H1 (cell line): ENCODE measurements at regions not wholly inside any gene's neighbourhood (a gene's known extent, or its start where the extent isn't known, plus 50 kb on each side); places are given as distances from the start of the nearest gene placed in this dataset.

Source experiments
- CTCF ChIA-PET: fragments of 300-600 bp; sonication (Branson Sonifier 250); formaldehyde crosslinking; loops from one replicate; lab custom pipeline; 2021; ENCODE audit not compliant: partially characterized antibody; lab: Charles Lee
- POLR2A ChIA-PET: fragments of 300-600 bp; sonication (Branson Sonifier 250); formaldehyde crosslinking; loops from one replicate; lab custom pipeline; 2021; ENCODE audit warnings: inconsistent platforms; ENCODE audit not compliant: partially characterized antibody; lab: Charles Lee
- DNase-seq, 2 experiments: peaks; one replicate each; pipeline versions ENCODE4 v3.0.0 to v3.0.0-alpha.2; 2010 to 2022; ENCODE audit warnings: low spot score in 2 of 2, low read depth in 1 of 2, mixed read lengths in 1 of 2
- FAIRE-seq: peaks from 2 replicates; lab custom pipeline; 2011; peaks lifted over from hg19 to GRCh38; lab: Jason Lieb, UNC
- H2AFZ ChIP-seq: 2 replicates; pipeline ENCODE4 v1.8.1; 2012; ENCODE audit warnings: low read length, inconsistent platforms
- H2AK5ac ChIP-seq: 2 replicates; pipeline ENCODE4 v1.6.1; 2013; ENCODE audit warnings: low read depth, low read length
- H2BK120ac ChIP-seq: replicated peaks from 2 replicates; pipeline ENCODE3; 2013; ENCODE audit warnings: low read depth, low read length, inconsistent platforms
- H2BK12ac ChIP-seq: 2 replicates; pipeline ENCODE4 v1.6.1; 2013; ENCODE audit warnings: low read depth, low read length
- H2BK15ac ChIP-seq: 2 replicates; pipeline ENCODE4 v1.6.1; 2013; ENCODE audit warnings: low read length
- H2BK20ac ChIP-seq: 2 replicates; pipeline ENCODE4 v1.6.1; 2013; ENCODE audit warnings: low read length
- H2BK5ac ChIP-seq: 2 replicates; pipeline ENCODE4 v1.6.1; 2013; ENCODE audit warnings: low read depth, low read length
- H3K14ac ChIP-seq: 2 replicates; pipeline ENCODE4 v1.6.1; 2013; ENCODE audit warnings: inconsistent platforms; ENCODE audit not compliant: insufficient read length
- H3K18ac ChIP-seq: 2 replicates; pipeline ENCODE4 v1.6.1; 2013; ENCODE audit warnings: low read length; ENCODE audit errors: extremely low read depth
- H3K23ac ChIP-seq: 2 replicates; pipeline ENCODE4 v1.6.1; 2013; ENCODE audit warnings: inconsistent platforms; ENCODE audit not compliant: insufficient read length
- H3K23me2 ChIP-seq: 2 replicates; pipeline ENCODE4 v1.6.1; 2013; ENCODE audit warnings: low read depth, low read length
- H3K27ac ChIP-seq: 2 replicates; pipeline ENCODE4 v1.6.1; 2011; ENCODE audit warnings: low read depth, low read length, inconsistent platforms
- H3K27me3 ChIP-seq, 4 experiments: replicated peaks in 1 of 4; 1 replicate in 1 of 4; 2 replicates in 3 of 4; pipeline versions ENCODE4 v1.6.1 to v1.8.1; 2011 to 2013; ENCODE audit warnings: low read length in 3 of 4, mild to moderate bottlenecking in 3 of 4, inconsistent platforms in 2 of 4, mixed read lengths in 2 of 4, moderate library complexity in 1 of 4; ENCODE audit not compliant: control insufficient read depth in 3 of 4, insufficient read depth in 3 of 4; ENCODE audit errors: extremely low read depth in 1 of 4
- H3K36me3 ChIP-seq, 4 experiments: 2 replicates each; pipeline versions ENCODE4 v1.6.1 to v1.8.1; 2011 to 2013; ENCODE audit warnings: mild to moderate bottlenecking in 4 of 4, low read length in 3 of 4, moderate library complexity in 2 of 4, control low read depth in 1 of 4, inconsistent platforms in 1 of 4; ENCODE audit not compliant: insufficient read depth in 4 of 4, control insufficient read depth in 2 of 4
- H3K4ac ChIP-seq: replicated peaks from 2 replicates; pipeline ENCODE3; 2013; ENCODE audit warnings: low read length, low read depth, mixed read lengths, inconsistent platforms; ENCODE audit not compliant: insufficient read length
- H3K4me1 ChIP-seq, 4 experiments: replicated peaks in 1 of 4; 1 replicate in 1 of 4; 2 replicates in 3 of 4; pipeline versions ENCODE4 v1.6.1 to v1.8.1; 2011 to 2013; ENCODE audit warnings: low read length in 3 of 4, inconsistent platforms in 2 of 4, mixed read lengths in 1 of 4; ENCODE audit not compliant: insufficient read depth in 4 of 4, control insufficient read depth in 3 of 4
- H3K4me2 ChIP-seq, 2 experiments: 2 replicates each; pipeline versions ENCODE4 v1.6.1 to v1.8.1; 2011 to 2013; ENCODE audit warnings: low read depth in 2 of 2, low read length in 2 of 2, control low read depth in 1 of 2, inconsistent platforms in 1 of 2, mild to moderate bottlenecking in 1 of 2; ENCODE audit not compliant: insufficient read depth in 1 of 2
- H3K4me3 ChIP-seq, 4 experiments: fragments of 200-600, 300-600 bp in 1 of 4; sonication (generic), shearing (Covaris generic), sonication (Bioruptor Twin) in 1 of 4; 2 replicates each; pipeline versions ENCODE4 v1.5.1 to v1.8.1; 2011 to 2016; ENCODE audit warnings: low read length in 4 of 4, low read depth in 3 of 4, control low read depth in 2 of 4, inconsistent platforms in 2 of 4, mild to moderate bottlenecking in 2 of 4, mixed read lengths in 1 of 4, moderate library complexity in 1 of 4; ENCODE audit not compliant: insufficient read depth in 2 of 4; ENCODE audit errors: extremely low read depth in 1 of 4
- H3K56ac ChIP-seq: replicated peaks from 2 replicates; pipeline ENCODE3; 2013; ENCODE audit warnings: low read depth, mild to moderate bottlenecking, mixed read lengths, low read length, inconsistent platforms; ENCODE audit not compliant: insufficient read length
- H3K79me1 ChIP-seq: 2 replicates; pipeline ENCODE4 v1.6.1; 2013; ENCODE audit warnings: low read depth, low read length, control low read depth
- H3K79me2 ChIP-seq, 2 experiments: 2 replicates each; pipeline versions ENCODE4 v1.6.1 to v1.8.1; 2012 to 2013; ENCODE audit warnings: low read length in 2 of 2, mild to moderate bottlenecking in 2 of 2, inconsistent platforms in 1 of 2; ENCODE audit not compliant: insufficient read depth in 2 of 2, control insufficient read depth in 1 of 2
- H3K9ac ChIP-seq, 4 experiments: replicated peaks in 1 of 4; 1 replicate in 1 of 4; 2 replicates in 3 of 4; pipeline versions ENCODE4 v1.6.1 to v1.8.1; 2011 to 2013; ENCODE audit warnings: low read depth in 3 of 4, low read length in 3 of 4, control low read depth in 2 of 4, mild to moderate bottlenecking in 2 of 4, moderate library complexity in 2 of 4, inconsistent platforms in 1 of 4; ENCODE audit errors: extremely low read depth in 1 of 4
- H3K9me3 ChIP-seq, 2 experiments: 2 replicates each; pipeline versions ENCODE4 v1.6.1 to v1.8.1; 2012 to 2013; ENCODE audit warnings: mild to moderate bottlenecking in 2 of 2, moderate library complexity in 2 of 2, control low read depth in 1 of 2, inconsistent platforms in 1 of 2, low read depth in 1 of 2, low read length in 1 of 2, mixed read lengths in 1 of 2; ENCODE audit not compliant: insufficient read depth in 2 of 2
- H4K20me1 ChIP-seq, 2 experiments: replicated peaks in 1 of 2; 2 replicates each; pipeline versions ENCODE3 to v1.8.1; 2011 to 2013; ENCODE audit warnings: inconsistent platforms in 2 of 2, low read length in 2 of 2, mild to moderate bottlenecking in 1 of 2; ENCODE audit not compliant: insufficient read depth in 2 of 2, control insufficient read depth in 1 of 2
- H4K5ac ChIP-seq: 2 replicates; pipeline ENCODE4 v1.6.1; 2013; ENCODE audit warnings: low read length, low read depth, mixed read lengths, inconsistent platforms; ENCODE audit not compliant: insufficient read length
- H4K8ac ChIP-seq: 2 replicates; pipeline ENCODE4 v1.8.0; 2013; ENCODE audit warnings: mild to moderate bottlenecking, moderate library complexity, low read length, inconsistent platforms; ENCODE audit not compliant: insufficient read depth; ENCODE audit errors: extremely low read depth
- H4K91ac ChIP-seq: replicated peaks from 2 replicates; pipeline ENCODE3; 2013; ENCODE audit warnings: low read length, mixed read lengths, inconsistent platforms; ENCODE audit not compliant: insufficient read length
- ASH2L ChIP-seq: fragments of 200-600, 300-600 bp; sonication (generic); IDR thresholded peaks from one replicate; pipeline ENCODE4 v1.7.1; 2017; ENCODE audit warnings: low read length
- ATF2 ChIP-seq: IDR thresholded peaks from 2 replicates; pipeline ENCODE4 v1.6.1; 2012; ENCODE audit warnings: low read length, inconsistent platforms
- CBX5 ChIP-seq: fragments of 300-800, 300-1000 bp; sonication (generic); IDR thresholded peaks from 2 replicates; pipeline ENCODE4 v1.7.1; 2016; ENCODE audit warnings: antibody characterized with exemption, low read length, low read depth
- CHD1 ChIP-seq: IDR thresholded peaks from 2 replicates; pipeline ENCODE4 v1.6.1; 2012; ENCODE audit warnings: low read depth, low read length, improper control_type of control experiment
- CTBP2 ChIP-seq: IDR thresholded peaks from 2 replicates; pipeline ENCODE4 v1.7.0; 2011; ENCODE audit warnings: borderline replicate concordance, mild to moderate bottlenecking, moderate library complexity, mixed read lengths, low read length; ENCODE audit not compliant: insufficient read depth, insufficient read length
- E2F6 ChIP-seq: IDR thresholded peaks from 2 replicates; pipeline ENCODE4 v1.6.1; 2012; ENCODE audit warnings: inconsistent platforms
- EZH2 ChIP-seq: fragments of 200-600 bp; sonication (generic); IDR thresholded peaks from 2 replicates; pipeline ENCODE4 v1.7.1; 2012; ENCODE audit warnings: low read depth, mild to moderate bottlenecking, moderate library complexity, low read length, inconsistent platforms; ENCODE audit not compliant: severe bottlenecking
- GABPA ChIP-seq: IDR thresholded peaks from 2 replicates; pipeline ENCODE4 v1.6.1; 2011; ENCODE audit warnings: mild to moderate bottlenecking, low read length, moderate library complexity, borderline replicate concordance; ENCODE audit not compliant: insufficient read depth
- HDAC6 ChIP-seq: IDR thresholded peaks from one replicate; pipeline ENCODE4 v1.7.1; 2012; ENCODE audit warnings: low read depth, mild to moderate bottlenecking, inconsistent platforms, low read length, moderate library complexity
- MAFK ChIP-seq: IDR thresholded peaks from 2 replicates; pipeline ENCODE4 v1.6.1; 2012; ENCODE audit warnings: low read depth, mild to moderate bottlenecking, improper control_type of control experiment, low read length
- SP1 ChIP-seq: IDR thresholded peaks from 2 replicates; pipeline ENCODE4 v1.6.1; 2011; ENCODE audit warnings: low read depth, low read length
- SP2 ChIP-seq: IDR thresholded peaks from 2 replicates; pipeline ENCODE4 v1.6.1; 2012; ENCODE audit warnings: mild to moderate bottlenecking, low read length, inconsistent platforms
- TBP ChIP-seq: IDR thresholded peaks from 2 replicates; pipeline ENCODE4 v1.6.1; 2011; ENCODE audit warnings: low read depth, low read length, improper control_type of control experiment
- WGBS, 2 experiments: shearing (Covaris generic) in 1 of 2; methylation state at CpG; one replicate each; pipeline versions ENCODE4 v1.1.6 to v1.1.7; 2013 to 2015; ENCODE audit warnings: low lambda C conversion rate in 2 of 2, mixed read lengths in 2 of 2, inconsistent platforms in 1 of 2, low coverage in 1 of 2, missing lambda C conversion rate in 1 of 2; ENCODE audit not compliant: insufficient replicate concordance in 2 of 2, insufficient coverage in 1 of 2, insufficient read length in 1 of 2; ENCODE audit errors: extremely low coverage in 1 of 2, missing lambda C conversion rate in 1 of 2; 5-methylcytosine and 5-hydroxymethylcytosine counted together

- no peaks in the 10 kb centered on the region for H3K9me3 ChIP-seq
- H2BK15ac ChIP-seq, result no peak overlapping the region
- H3K4me3 ChIP-seq, result no peak overlapping the region
- H3K27me3 ChIP-seq, result no peaks in the 10 kb centered on the region
- no peaks in the 10 kb centered on the region for H3K23me2 ChIP-seq
- no peak overlapping the region for H2AK5ac ChIP-seq
- H3K4me1 ChIP-seq, result peaks cover 0 to 2% (median 0%) of the 10 kb centered on the region in 4 experiments; a peak in 1 of 7 replicates
- no peak overlapping the region for H3K18ac ChIP-seq
- H3K9ac ChIP-seq, result no peak overlapping the region
- H3K79me1 ChIP-seq, result no peaks in the 10 kb centered on the region
- H4K91ac ChIP-seq, result no peak overlapping the region
- no peak overlapping the region for H3K56ac ChIP-seq
- H2BK20ac ChIP-seq, result no peak overlapping the region
- WGBS, 2 experiments, result 90% methylated on average over 2 of the region's 2 CpGs; no CpG with 5 or more reads in 1 of the 2 experiments
- POLR2A ChIA-PET, result no interaction called here
- H4K20me1 ChIP-seq, result no peaks in the 10 kb centered on the region
- CTCF ChIA-PET, result interaction anchor here (0.9 to 2.5 kb wide), 6 partner anchors 24 to 272 kb away, joined by 3 to 6 read pairs (median 4); no protein-coding TSS in a partner anchor
- no peak overlapping the region for H3K23ac ChIP-seq
- no peak overlapping the region for H3K27ac ChIP-seq
- no peaks in the 10 kb centered on the region for H3K36me3 ChIP-seq
- no peak overlapping the region for H3K4me2 ChIP-seq
- no peak overlapping the region for H3K4ac ChIP-seq
- no peak overlapping the region for H2BK120ac ChIP-seq
- no peak overlapping the region for H4K5ac ChIP-seq
- no peak overlapping the region for H2BK5ac ChIP-seq
- no peak overlapping the region for H4K8ac ChIP-seq
- no peak overlapping the region for H2AFZ ChIP-seq
- no peak for FAIRE-seq
- no peak overlapping the region for H2BK12ac ChIP-seq
- TF ChIP-seq SP2 (no peak), GABPA (no peak), MAFK (no peak), ATF2 (no peak), E2F6 (no peak), EZH2 (no peak), TBP (no peak), CHD1 (no peak), CTBP2 (no peak), ASH2L (no peak), CBX5 (no peak), HDAC6 (no peak), SP1 (no peak)
- TF ChIP-seq, all 59 proteins: peak for 0
- no peak for DNase-seq
- no peak overlapping the region for H3K14ac ChIP-seq
- H3K79me2 ChIP-seq, result no peaks in the 10 kb centered on the region
Observed at GRCh38 chr18:47484068-47484467, 232.6 kb upstream of the SKOR2 start.
